ENCODE measurements at regions not wholly inside any gene's neighbourhood (a gene's known extent, or its start where the extent isn't known, plus 50 kb on each side); places are given as distances from the start of the nearest gene placed in this dataset.

- no peak for DNase-seq
Measured at GRCh38 chr16:35296962-35297653, 1837.7 kb downstream of the TP53TG3F start.

- DNase-seq, result no peak
Measured at GRCh38 chr16:35298460-35299243, 1839.2 kb downstream of the TP53TG3F start.

GRCh38 chr16:35302859-35303258 is 1843.4 kb downstream of the TP53TG3F start:
- DNase-seq, result no peak

GRCh38 chr16:35305476-35305875 is 1846.1 kb downstream of the TP53TG3F start:
- no peak for DNase-seq

GRCh38 chr16:35306915-35307314 is 1847.5 kb downstream of the TP53TG3F start:
- DNase-seq, result no peak

GRCh38 chr16:35308674-35309073 is 1849.3 kb downstream of the TP53TG3F start:
- DNase-seq, result no peak

- DNase-seq, result no peak
Measured at GRCh38 chr16:35310999-35311398, 1851.6 kb downstream of the TP53TG3F start.

GRCh38 chr16:35311475-35311874 is 1852.1 kb downstream of the TP53TG3F start:
- no peak for DNase-seq

- no peak for DNase-seq
Measured at GRCh38 chr16:35314298-35314697, 1854.9 kb downstream of the TP53TG3F start.

GRCh38 chr16:35319536-35320192 is 1860.3 kb downstream of the TP53TG3F start:
- DNase-seq, result no peak

GRCh38 chr16:35325936-35326335 is 1866.5 kb downstream of the TP53TG3F start:
- no peak for DNase-seq

GRCh38 chr16:35339337-35339736 is 1879.9 kb downstream of the TP53TG3F start:
- no peak for DNase-seq

- DNase-seq, result no peak
Measured at GRCh38 chr16:35342012-35342411, 1882.6 kb downstream of the TP53TG3F start.

- no peak for DNase-seq
Measured at GRCh38 chr16:35344012-35344762, 1884.8 kb downstream of the TP53TG3F start.

- no peak for DNase-seq
Measured at GRCh38 chr16:35352431-35352830, 1893.0 kb downstream of the TP53TG3F start.

- DNase-seq, result no peak
Measured at GRCh38 chr16:35363510-35363909, 1904.1 kb downstream of the TP53TG3F start.

GRCh38 chr16:35364263-35364662 is 1904.9 kb downstream of the TP53TG3F start:
- DNase-seq, result no peak

- no peak for DNase-seq
Measured at GRCh38 chr16:35365675-35366074, 1906.3 kb downstream of the TP53TG3F start.

GRCh38 chr16:35370617-35371016 is 1911.2 kb downstream of the TP53TG3F start:
- DNase-seq, result no peak

GRCh38 chr16:35377142-35377541 is 1917.7 kb downstream of the TP53TG3F start:
- no peak for DNase-seq

- no peak for DNase-seq
Measured at GRCh38 chr16:35386619-35387018, 1927.2 kb downstream of the TP53TG3F start.

GRCh38 chr16:35391328-35391727 is 1931.9 kb downstream of the TP53TG3F start:
- DNase-seq, result peak in 1 of 6 experiments; percentile 22

- DNase-seq, result no peak
Measured at GRCh38 chr16:35398180-35398579, 1938.8 kb downstream of the TP53TG3F start.
